H1 (cell line): ENCODE measurements at regions not wholly inside any gene's neighbourhood (a gene's known extent, or its start where the extent isn't known, plus 50 kb on each side); places are given as distances from the start of the nearest gene placed in this dataset.

Experiments
- BACH1 ChIP-seq: IDR thresholded peaks from 2 replicates; pipeline ENCODE4 v1.6.1; 2012; ENCODE audit warnings: low read length, improper control_type of control experiment
- GTF2F1 ChIP-seq: IDR thresholded peaks from 2 replicates; pipeline ENCODE4 v1.6.1; 2012; ENCODE audit warnings: low read depth, low read length, improper control_type of control experiment, borderline replicate concordance
- MAFK ChIP-seq: IDR thresholded peaks from 2 replicates; pipeline ENCODE4 v1.6.1; 2012; ENCODE audit warnings: low read depth, mild to moderate bottlenecking, improper control_type of control experiment, low read length
- PHF8 ChIP-seq: fragments of 200-600 bp; sonication (generic); conservative IDR thresholded peaks from 2 replicates; pipeline ENCODE4 v1.7.1; 2012; ENCODE audit warnings: low read depth, mild to moderate bottlenecking, inconsistent platforms, low read length, moderate library complexity
- RAD21 ChIP-seq, 2 experiments: IDR thresholded peaks in 1 of 2; conservative IDR thresholded peaks in 1 of 2; 2 replicates each; pipeline ENCODE4 v1.6.1; 2011; ENCODE audit warnings: low read depth in 2 of 2, low read length in 2 of 2, improper control_type of control experiment in 1 of 2, inconsistent platforms in 1 of 2, mild to moderate bottlenecking in 1 of 2, moderate library complexity in 1 of 2
- SAP30 ChIP-seq: fragments of 300-600 bp; sonication (generic); IDR thresholded peaks from 2 replicates; pipeline ENCODE4 v1.7.1; 2012; ENCODE audit warnings: low read length, moderate library complexity, mild to moderate bottlenecking, inconsistent platforms; ENCODE audit not compliant: insufficient read depth, insufficient replicate concordance
- SUZ12 ChIP-seq: fragments of 200-600 bp; sonication (generic); IDR thresholded peaks from 2 replicates; pipeline ENCODE4 v1.6.1; 2012; ENCODE audit warnings: mild to moderate bottlenecking, inconsistent platforms, low read length, moderate library complexity, mixed read lengths
- YY1 ChIP-seq: IDR thresholded peaks from 2 replicates; pipeline ENCODE4 v1.6.1; 2011; ENCODE audit warnings: low read depth, mild to moderate bottlenecking, low read length
- ZNF274 ChIP-seq: IDR thresholded peaks from 2 replicates; pipeline ENCODE4 v1.7.0; 2012; ENCODE audit warnings: low read length, borderline replicate concordance; ENCODE audit errors: extremely low read depth
- TF ChIP-seq, protein P1 (sequence below): fragments of 300-600 bp; sonication (generic); IDR thresholded peaks from 2 replicates; pipeline ENCODE4 v1.7.1; 2012; ENCODE audit warnings: low read length, moderate library complexity, mild to moderate bottlenecking, inconsistent platforms; ENCODE audit not compliant: insufficient replicate concordance

DNA sequence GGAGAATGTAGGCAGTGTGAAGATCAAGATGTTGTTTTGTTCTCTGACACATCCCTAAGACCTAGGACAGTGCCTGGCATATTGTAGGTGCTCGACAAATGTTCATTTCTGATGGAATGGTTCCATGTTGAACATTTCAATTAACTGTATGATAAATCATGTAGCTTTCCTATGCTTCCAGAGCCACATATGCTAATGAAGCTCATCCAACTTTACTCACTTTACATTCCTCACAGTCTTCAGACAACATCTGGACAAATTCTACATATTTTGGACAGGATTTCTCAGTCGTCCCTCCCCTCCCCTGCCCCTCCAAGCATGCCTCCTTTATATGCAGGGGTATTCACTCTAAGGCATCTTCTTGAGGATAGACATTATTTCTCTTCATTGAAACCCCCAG, 177.9 kb downstream of the BLID start (continued):
- TF ChIP-seq, protein P1, sequence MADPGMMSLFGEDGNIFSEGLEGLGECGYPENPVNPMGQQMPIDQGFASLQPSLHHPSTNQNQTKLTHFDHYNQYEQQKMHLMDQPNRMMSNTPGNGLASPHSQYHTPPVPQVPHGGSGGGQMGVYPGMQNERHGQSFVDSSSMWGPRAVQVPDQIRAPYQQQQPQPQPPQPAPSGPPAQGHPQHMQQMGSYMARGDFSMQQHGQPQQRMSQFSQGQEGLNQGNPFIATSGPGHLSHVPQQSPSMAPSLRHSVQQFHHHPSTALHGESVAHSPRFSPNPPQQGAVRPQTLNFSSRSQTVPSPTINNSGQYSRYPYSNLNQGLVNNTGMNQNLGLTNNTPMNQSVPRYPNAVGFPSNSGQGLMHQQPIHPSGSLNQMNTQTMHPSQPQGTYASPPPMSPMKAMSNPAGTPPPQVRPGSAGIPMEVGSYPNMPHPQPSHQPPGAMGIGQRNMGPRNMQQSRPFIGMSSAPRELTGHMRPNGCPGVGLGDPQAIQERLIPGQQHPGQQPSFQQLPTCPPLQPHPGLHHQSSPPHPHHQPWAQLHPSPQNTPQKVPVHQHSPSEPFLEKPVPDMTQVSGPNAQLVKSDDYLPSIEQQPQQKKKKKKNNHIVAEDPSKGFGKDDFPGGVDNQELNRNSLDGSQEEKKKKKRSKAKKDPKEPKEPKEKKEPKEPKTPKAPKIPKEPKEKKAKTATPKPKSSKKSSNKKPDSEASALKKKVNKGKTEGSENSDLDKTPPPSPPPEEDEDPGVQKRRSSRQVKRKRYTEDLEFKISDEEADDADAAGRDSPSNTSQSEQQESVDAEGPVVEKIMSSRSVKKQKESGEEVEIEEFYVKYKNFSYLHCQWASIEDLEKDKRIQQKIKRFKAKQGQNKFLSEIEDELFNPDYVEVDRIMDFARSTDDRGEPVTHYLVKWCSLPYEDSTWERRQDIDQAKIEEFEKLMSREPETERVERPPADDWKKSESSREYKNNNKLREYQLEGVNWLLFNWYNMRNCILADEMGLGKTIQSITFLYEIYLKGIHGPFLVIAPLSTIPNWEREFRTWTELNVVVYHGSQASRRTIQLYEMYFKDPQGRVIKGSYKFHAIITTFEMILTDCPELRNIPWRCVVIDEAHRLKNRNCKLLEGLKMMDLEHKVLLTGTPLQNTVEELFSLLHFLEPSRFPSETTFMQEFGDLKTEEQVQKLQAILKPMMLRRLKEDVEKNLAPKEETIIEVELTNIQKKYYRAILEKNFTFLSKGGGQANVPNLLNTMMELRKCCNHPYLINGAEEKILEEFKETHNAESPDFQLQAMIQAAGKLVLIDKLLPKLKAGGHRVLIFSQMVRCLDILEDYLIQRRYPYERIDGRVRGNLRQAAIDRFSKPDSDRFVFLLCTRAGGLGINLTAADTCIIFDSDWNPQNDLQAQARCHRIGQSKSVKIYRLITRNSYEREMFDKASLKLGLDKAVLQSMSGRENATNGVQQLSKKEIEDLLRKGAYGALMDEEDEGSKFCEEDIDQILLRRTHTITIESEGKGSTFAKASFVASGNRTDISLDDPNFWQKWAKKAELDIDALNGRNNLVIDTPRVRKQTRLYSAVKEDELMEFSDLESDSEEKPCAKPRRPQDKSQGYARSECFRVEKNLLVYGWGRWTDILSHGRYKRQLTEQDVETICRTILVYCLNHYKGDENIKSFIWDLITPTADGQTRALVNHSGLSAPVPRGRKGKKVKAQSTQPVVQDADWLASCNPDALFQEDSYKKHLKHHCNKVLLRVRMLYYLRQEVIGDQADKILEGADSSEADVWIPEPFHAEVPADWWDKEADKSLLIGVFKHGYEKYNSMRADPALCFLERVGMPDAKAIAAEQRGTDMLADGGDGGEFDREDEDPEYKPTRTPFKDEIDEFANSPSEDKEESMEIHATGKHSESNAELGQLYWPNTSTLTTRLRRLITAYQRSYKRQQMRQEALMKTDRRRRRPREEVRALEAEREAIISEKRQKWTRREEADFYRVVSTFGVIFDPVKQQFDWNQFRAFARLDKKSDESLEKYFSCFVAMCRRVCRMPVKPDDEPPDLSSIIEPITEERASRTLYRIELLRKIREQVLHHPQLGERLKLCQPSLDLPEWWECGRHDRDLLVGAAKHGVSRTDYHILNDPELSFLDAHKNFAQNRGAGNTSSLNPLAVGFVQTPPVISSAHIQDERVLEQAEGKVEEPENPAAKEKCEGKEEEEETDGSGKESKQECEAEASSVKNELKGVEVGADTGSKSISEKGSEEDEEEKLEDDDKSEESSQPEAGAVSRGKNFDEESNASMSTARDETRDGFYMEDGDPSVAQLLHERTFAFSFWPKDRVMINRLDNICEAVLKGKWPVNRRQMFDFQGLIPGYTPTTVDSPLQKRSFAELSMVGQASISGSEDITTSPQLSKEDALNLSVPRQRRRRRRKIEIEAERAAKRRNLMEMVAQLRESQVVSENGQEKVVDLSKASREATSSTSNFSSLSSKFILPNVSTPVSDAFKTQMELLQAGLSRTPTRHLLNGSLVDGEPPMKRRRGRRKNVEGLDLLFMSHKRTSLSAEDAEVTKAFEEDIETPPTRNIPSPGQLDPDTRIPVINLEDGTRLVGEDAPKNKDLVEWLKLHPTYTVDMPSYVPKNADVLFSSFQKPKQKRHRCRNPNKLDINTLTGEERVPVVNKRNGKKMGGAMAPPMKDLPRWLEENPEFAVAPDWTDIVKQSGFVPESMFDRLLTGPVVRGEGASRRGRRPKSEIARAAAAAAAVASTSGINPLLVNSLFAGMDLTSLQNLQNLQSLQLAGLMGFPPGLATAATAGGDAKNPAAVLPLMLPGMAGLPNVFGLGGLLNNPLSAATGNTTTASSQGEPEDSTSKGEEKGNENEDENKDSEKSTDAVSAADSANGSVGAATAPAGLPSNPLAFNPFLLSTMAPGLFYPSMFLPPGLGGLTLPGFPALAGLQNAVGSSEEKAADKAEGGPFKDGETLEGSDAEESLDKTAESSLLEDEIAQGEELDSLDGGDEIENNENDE, result no peak
- TF ChIP-seq SUZ12, result no peak
- TF ChIP-seq SAP30, result no peak
- no peak for TF ChIP-seq RAD21 (IDR thresholded peaks at IDR 0.05 in 1 of 2, conservative IDR thresholded peaks at IDR 0.05 in 1 of 2; ENCODE audit: low read depth in 2 of 2, low read length in 2 of 2)
- no peak for TF ChIP-seq GTF2F1
- no peak for TF ChIP-seq BACH1
- no peak for TF ChIP-seq PHF8
- no peak for TF ChIP-seq YY1
- TF ChIP-seq ZNF274, result no peak
- TF ChIP-seq MAFK, result no peak
